Spleen (tissue), 11 donors: ENCODE measurements at regions not wholly inside any gene's neighbourhood (a gene's known extent, or its start where the extent isn't known, plus 50 kb on each side); places are given as distances from the start of the nearest gene placed in this dataset.

Experiments used
- DNase-seq: peaks from one replicate; pipeline ENCODE4 v3.0.0-alpha.2; 2020
- H3K27ac ChIP-seq, 8 donors: fragments of 200-600 bp; sonication (generic) in 7 of 8; 1 replicate in 4 of 8; 2 replicates in 4 of 8; pipeline versions ENCODE4 v1.5.0 to v1.8.0; 2016 to 2021; ENCODE audit warnings: inconsistent platforms in 4 of 8, mild to moderate bottlenecking in 4 of 8, moderate library complexity in 1 of 8
- H3K27me3 ChIP-seq, 7 donors: fragments of 200-600 bp; sonication (generic) in 6 of 7; replicated peaks in 1 of 7; 1 replicate in 4 of 7; 2 replicates in 3 of 7; pipeline versions ENCODE4 v1.5.0 to v1.8.0; 2016 to 2021; ENCODE audit warnings: inconsistent platforms in 3 of 7, mild to moderate bottlenecking in 1 of 7
- H3K36me3 ChIP-seq, 6 donors: fragments of 200-600 bp; sonication (generic) in 5 of 6; 1 replicate in 4 of 6; 2 replicates in 2 of 6; pipeline versions ENCODE4 v1.5.0 to v1.8.0; 2016 to 2021; ENCODE audit warnings: inconsistent platforms in 2 of 6
- H3K4me1 ChIP-seq, 6 donors: fragments of 200-600 bp; sonication (generic) in 5 of 6; 1 replicate in 3 of 6; 2 replicates in 3 of 6; pipeline versions ENCODE4 v1.5.0 to v1.8.0; 2016 to 2021; ENCODE audit warnings: inconsistent platforms in 3 of 6
- H3K4me3 ChIP-seq, 8 donors: fragments of 200-600 bp; sonication (generic) in 7 of 8; 1 replicate in 4 of 8; 2 replicates in 4 of 8; pipeline versions ENCODE4 v1.5.0 to v1.8.0; 2016 to 2021; ENCODE audit warnings: inconsistent platforms in 4 of 8, mild to moderate bottlenecking in 4 of 8, moderate library complexity in 2 of 8
- H3K9me3 ChIP-seq, 8 donors: fragments of 200-600 bp; sonication (generic) in 7 of 8; 1 replicate in 4 of 8; 2 replicates in 4 of 8; pipeline versions ENCODE4 v1.5.0 to v1.8.0; 2016 to 2021; ENCODE audit warnings: inconsistent platforms in 4 of 8
- POLR2A ChIP-seq, 3 donors: fragments of 450-650 bp; IDR thresholded peaks; one replicate each; pipeline ENCODE4 v1.5.1; 2017; ENCODE audit warnings: antibody characterized with exemption in 3 of 3, mild to moderate bottlenecking in 1 of 3
- POLR2AphosphoS5 ChIP-seq, 3 donors: sonication (generic); formaldehyde crosslinking; IDR thresholded peaks; one replicate each; pipeline ENCODE4 v1.5.1; 2017; ENCODE audit warnings: antibody characterized with exemption in 3 of 3
- WGBS, 5 donors: extraction: QIAGEN DNeasy Blood & Tissue Kit in 3 of 5; methylation state at CpG; one replicate each; pipeline versions ENCODE4 v1.1.5 to v1.1.7; 2013 to 2018; 5-methylcytosine and 5-hydroxymethylcytosine counted together
- intact Hi-C: fragments of 100-400 bp; cut with DNase I; formaldehyde crosslinking; loops from one replicate; pipeline ENCODE4 v1.15.0; 2023; ENCODE audit warnings: low total_unique reads
- TF ChIP-seq, protein P1 (sequence below), 11 experiments: fragments of 200-600 bp in 7 of 11; fragments of 450-650 bp in 4 of 11; sonication (generic) in 4 of 11; IDR thresholded peaks in 8 of 11; conservative IDR thresholded peaks in 3 of 11; 1 replicate in 7 of 11; 2 replicates in 4 of 11; pipeline versions ENCODE4 v1.4.0 to v1.8.0; 2016 to 2021; ENCODE audit warnings: antibody characterized with exemption in 11 of 11, inconsistent platforms in 4 of 11, mild to moderate bottlenecking in 1 of 11
- donor health status: healthy with polysubstance abuse.
- donor health status: DM: no; HTN: no; CAD: no; lungs with moderate emphysema.
- donor health status: DM: no; HTN: no; CAD: no.
- donor health status: Bipolar disorder and iron deficiency.
- donor health status: healthy.
- donor health status: DM: no; HTN: no; CAD: no.
- donor health status: DM: yes; HTN: yes; CAD: no.

- intact Hi-C loops, result no loop called here
- H3K36me3 ChIP-seq, result no peaks in the 10 kb centered on the region
- H3K4me1 ChIP-seq, result no peaks in the 10 kb centered on the region
- H3K27ac ChIP-seq, result no peak overlapping the region
- H3K27me3 ChIP-seq, result peaks cover 0 to 6% (median 0%) of the 10 kb centered on the region in 7 donors
- no peaks in the 10 kb centered on the region for H3K9me3 ChIP-seq
- 78 to 89% (median 85%) methylated on average over 6 of the region's 6 CpGs for WGBS, 5 donors
- no peak for TF ChIP-seq POLR2AphosphoS5 (IDR thresholded peaks at IDR 0.05)
- TF ChIP-seq, protein P1, sequence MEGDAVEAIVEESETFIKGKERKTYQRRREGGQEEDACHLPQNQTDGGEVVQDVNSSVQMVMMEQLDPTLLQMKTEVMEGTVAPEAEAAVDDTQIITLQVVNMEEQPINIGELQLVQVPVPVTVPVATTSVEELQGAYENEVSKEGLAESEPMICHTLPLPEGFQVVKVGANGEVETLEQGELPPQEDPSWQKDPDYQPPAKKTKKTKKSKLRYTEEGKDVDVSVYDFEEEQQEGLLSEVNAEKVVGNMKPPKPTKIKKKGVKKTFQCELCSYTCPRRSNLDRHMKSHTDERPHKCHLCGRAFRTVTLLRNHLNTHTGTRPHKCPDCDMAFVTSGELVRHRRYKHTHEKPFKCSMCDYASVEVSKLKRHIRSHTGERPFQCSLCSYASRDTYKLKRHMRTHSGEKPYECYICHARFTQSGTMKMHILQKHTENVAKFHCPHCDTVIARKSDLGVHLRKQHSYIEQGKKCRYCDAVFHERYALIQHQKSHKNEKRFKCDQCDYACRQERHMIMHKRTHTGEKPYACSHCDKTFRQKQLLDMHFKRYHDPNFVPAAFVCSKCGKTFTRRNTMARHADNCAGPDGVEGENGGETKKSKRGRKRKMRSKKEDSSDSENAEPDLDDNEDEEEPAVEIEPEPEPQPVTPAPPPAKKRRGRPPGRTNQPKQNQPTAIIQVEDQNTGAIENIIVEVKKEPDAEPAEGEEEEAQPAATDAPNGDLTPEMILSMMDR (IDR thresholded peaks at IDR 0.05 in 8 of 11, conservative IDR thresholded peaks at IDR 0.05 in 3 of 11), result no peak
- no peak for TF ChIP-seq POLR2A (IDR thresholded peaks at IDR 0.05)
- no peak overlapping the region for H3K4me3 ChIP-seq
- no peak for DNase-seq
Observed at GRCh38 chr4:159481936-159482335, 379.1 kb downstream of the RAPGEF2 start.

GRCh38 chr4:159483110-159483781 is 380.4 kb downstream of the RAPGEF2 start:
- WGBS, 5 donors, result 42 to 61% (median 52%) methylated on average over 5 of the region's 5 CpGs

GRCh38 chr4:159483782-159484741 is 381.2 kb downstream of the RAPGEF2 start:
- TF ChIP-seq, protein P1 (IDR thresholded peaks at IDR 0.05 in 8 of 11, conservative IDR thresholded peaks at IDR 0.05 in 3 of 11), result no peak
- no peak for TF ChIP-seq POLR2AphosphoS5 (IDR thresholded peaks at IDR 0.05)
- TF ChIP-seq POLR2A (IDR thresholded peaks at IDR 0.05), result no peak
- no peaks in the 10 kb centered on the region for H3K36me3 ChIP-seq
- 82 to 91% (median 89%) methylated on average over 6 of the region's 6 CpGs for WGBS, 5 donors
- intact Hi-C loops, result no loop called here
- H3K27ac ChIP-seq, result no peak overlapping the region
- H3K27me3 ChIP-seq, result peaks cover 0 to 17% (median 0%) of the 10 kb centered on the region in 7 donors
- no peak overlapping the region for H3K4me3 ChIP-seq
- no peaks in the 10 kb centered on the region for H3K9me3 ChIP-seq
- peaks cover 0 to 3% (median 0%) of the 10 kb centered on the region in 6 donors for H3K4me1 ChIP-seq
- no peak for DNase-seq

More at GRCh38 chr4:159483110-159483781, 380.4 kb downstream of the RAPGEF2 start:
- intact Hi-C loops, result no loop called here
- Histone ChIP-seq H3K4me1 (peaks cover 0 to 3% (median 0%) of the 10 kb centered on the region in 6 donors), H3K9me3 (no peaks in the 10 kb centered on the region), H3K27ac (no peak overlapping the region), H3K27me3 (peaks cover 0 to 11% (median 0%) of the 10 kb centered on the region in 7 donors), H3K36me3 (no peaks in the 10 kb centered on the region), H3K4me3 (no peak overlapping the region)
- TF ChIP-seq, protein P1 (IDR thresholded peaks at IDR 0.05 in 8 of 11, conservative IDR thresholded peaks at IDR 0.05 in 3 of 11), result no peak
- no peak for TF ChIP-seq POLR2A (IDR thresholded peaks at IDR 0.05)
- no peak for TF ChIP-seq POLR2AphosphoS5 (IDR thresholded peaks at IDR 0.05)
- DNase-seq, result no peak

DNA sequence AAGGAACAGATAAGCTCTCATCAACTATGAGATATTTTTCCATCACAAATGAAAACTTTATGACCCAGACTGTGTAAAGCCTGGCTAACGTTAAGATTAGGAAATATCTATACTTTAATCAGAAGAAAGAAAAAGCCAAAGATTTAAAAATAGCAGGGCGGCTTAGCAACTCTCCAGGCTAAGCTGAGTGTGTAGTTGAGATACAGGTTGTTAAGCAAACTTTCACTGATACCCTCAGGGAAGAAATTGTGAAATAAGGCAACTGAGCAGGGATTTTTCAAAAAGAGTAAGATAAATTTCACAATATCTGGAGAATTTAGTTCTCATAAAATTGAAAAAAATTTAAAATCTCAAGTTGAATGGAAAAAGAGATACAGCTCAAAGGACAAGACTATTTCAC is 382.0 kb downstream of the RAPGEF2 start:
- Histone ChIP-seq H3K27me3 (peaks cover 0 to 17% (median 0%) of the 10 kb centered on the region in 7 donors), H3K4me1 (peaks cover 0 to 3% (median 0%) of the 10 kb centered on the region in 6 donors), H3K36me3 (no peaks in the 10 kb centered on the region), H3K27ac (no peak overlapping the region), H3K4me3 (no peak overlapping the region), H3K9me3 (no peaks in the 10 kb centered on the region)
- DNase-seq, result no peak
- WGBS, 5 donors, result 74 to 87% (median 78%) methylated on average over 2 of the region's 2 CpGs
- no peak for TF ChIP-seq POLR2A (IDR thresholded peaks at IDR 0.05)
- TF ChIP-seq, protein P1 (IDR thresholded peaks at IDR 0.05 in 8 of 11, conservative IDR thresholded peaks at IDR 0.05 in 3 of 11), result no peak
- no peak for TF ChIP-seq POLR2AphosphoS5 (IDR thresholded peaks at IDR 0.05)
- intact Hi-C loops, result no loop called here
